Skeletal muscle tissue (tissue), 3 donors: ENCODE measurements at regions not wholly inside any gene's neighbourhood (a gene's known extent, or its start where the extent isn't known, plus 50 kb on each side); places are given as distances from the start of the nearest gene placed in this dataset.

Source experiments
- H3K27ac ChIP-seq: one replicate; pipeline ENCODE4 v1.7.0; 2013; ENCODE audit warnings: mild to moderate bottlenecking, low read depth, low read length, inconsistent platforms
- H3K27me3 ChIP-seq, 3 donors: one replicate each; pipeline ENCODE4 v1.7.0; 2013; ENCODE audit warnings: low read length in 3 of 3; ENCODE audit not compliant: control insufficient read depth in 3 of 3, insufficient read depth in 3 of 3
- H3K36me3 ChIP-seq, 3 donors: one replicate each; pipeline ENCODE4 v1.7.0; 2013; ENCODE audit warnings: low read length in 3 of 3; ENCODE audit not compliant: control insufficient read depth in 3 of 3, insufficient read depth in 3 of 3
- H3K4me1 ChIP-seq, 3 donors: one replicate each; pipeline ENCODE4 v1.7.0; 2013; ENCODE audit warnings: low read length in 3 of 3, mild to moderate bottlenecking in 3 of 3; ENCODE audit not compliant: control insufficient read depth in 3 of 3, insufficient read depth in 3 of 3
- H3K4me3 ChIP-seq, 3 donors: one replicate each; pipeline ENCODE4 v1.7.0; 2013; ENCODE audit warnings: low read length in 3 of 3
- H3K9ac ChIP-seq, 3 donors: one replicate each; pipeline ENCODE4 v1.7.0; 2013; ENCODE audit warnings: low read length in 3 of 3, mild to moderate bottlenecking in 3 of 3, moderate library complexity in 2 of 3, low read depth in 1 of 3
- H3K9me3 ChIP-seq, 3 donors: one replicate each; pipeline ENCODE4 v1.7.0; 2013; ENCODE audit warnings: low read length in 3 of 3; ENCODE audit not compliant: control insufficient read depth in 3 of 3
- donor health status: Osteomylitis.

DNA sequence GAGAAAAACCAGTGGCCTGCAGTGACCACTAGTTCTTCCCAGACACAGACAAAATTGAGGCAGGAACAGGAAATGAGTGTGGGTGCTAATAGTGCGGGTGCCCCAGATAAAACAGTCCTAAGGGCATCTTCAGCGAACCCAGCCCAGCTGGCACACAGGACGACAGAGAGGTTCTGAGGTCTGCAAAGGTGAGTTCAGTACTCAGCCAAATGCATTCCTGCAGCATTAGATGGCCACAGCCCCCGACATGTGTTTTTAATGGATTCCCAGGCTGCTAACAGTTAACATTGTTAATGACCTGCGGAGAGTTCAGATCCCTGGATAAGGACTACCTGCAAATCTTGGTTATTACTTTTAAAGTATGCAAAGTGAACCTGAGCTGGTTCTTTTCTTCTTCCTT is 196.0 kb downstream of the HIBADH start:
- Histone ChIP-seq H3K27ac (no peak overlapping the region), H3K4me1 (no peaks in the 10 kb centered on the region), H3K4me3 (no peak overlapping the region), H3K9ac (no peak overlapping the region), H3K27me3 (peaks cover 3 to 13% (median 10%) of the 10 kb centered on the region in 3 donors), H3K9me3 (no peaks in the 10 kb centered on the region), H3K36me3 (no peaks in the 10 kb centered on the region)

- Histone ChIP-seq H3K27me3 (peaks cover 3 to 11% (median 6%) of the 10 kb centered on the region in 3 donors), H3K4me3 (no peak overlapping the region), H3K9me3 (no peaks in the 10 kb centered on the region), H3K27ac (no peak overlapping the region), H3K4me1 (no peaks in the 10 kb centered on the region), H3K36me3 (no peaks in the 10 kb centered on the region), H3K9ac (no peak overlapping the region)
Observed at GRCh38 chr7:27472043-27472442, 190.6 kb downstream of the HIBADH start.
